SK-N-MC (cell line): ENCODE measurements at regions not wholly inside any gene's neighbourhood (a gene's known extent, or its start where the extent isn't known, plus 50 kb on each side); places are given as distances from the start of the nearest gene placed in this dataset.

ENCODE experiments used
- EZH2 ChIP-seq: fragments of 200-600 bp; sonication (generic); IDR thresholded peaks from one replicate; pipeline ENCODE4 v1.6.1; 2017; ENCODE audit warnings: antibody characterized with exemption
- POLR2AphosphoS5 ChIP-seq: IDR thresholded peaks from 2 replicates; pipeline ENCODE4 v1.6.1; 2012; ENCODE audit warnings: mild to moderate bottlenecking, low read depth, low read length, borderline replicate concordance

DNA sequence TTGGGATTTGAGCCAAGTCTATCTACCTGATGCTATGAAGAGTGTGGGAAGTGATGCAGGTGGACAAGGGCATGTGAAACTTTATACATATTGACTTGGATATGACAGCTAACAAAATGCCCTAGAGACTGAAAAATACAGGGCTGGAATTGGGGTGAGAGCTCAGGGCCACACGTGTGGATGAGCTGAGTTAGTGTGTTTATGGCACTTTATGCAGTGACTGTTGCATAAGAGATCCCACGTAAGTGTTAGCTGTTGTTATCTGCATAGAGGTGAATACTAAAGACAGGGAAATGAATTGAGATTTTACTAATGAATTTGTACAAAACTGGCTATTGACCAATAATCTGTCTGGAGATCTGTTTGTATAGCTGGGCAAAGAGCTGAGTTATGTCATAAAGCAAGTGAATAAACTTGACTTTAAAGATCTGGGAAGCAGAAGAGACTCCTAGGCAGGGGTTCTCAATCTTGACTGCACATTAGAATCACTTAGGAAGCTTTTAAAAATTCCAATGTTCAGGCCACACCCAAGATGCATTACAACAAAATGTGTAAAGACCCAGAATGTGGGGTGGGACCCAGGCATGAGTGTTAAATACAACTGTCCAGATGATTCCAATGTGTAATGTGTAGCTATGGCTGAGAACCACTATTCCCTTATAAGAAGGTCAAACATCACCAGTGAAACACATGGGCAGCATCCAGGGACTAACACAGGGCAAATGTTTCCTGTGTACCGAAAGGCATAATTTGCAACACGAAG, 74.2 kb upstream of the STK17B start:
- TF ChIP-seq POLR2AphosphoS5 = no peak
- no peak for TF ChIP-seq EZH2
